Suprapubic skin (tissue), 4 donors: ENCODE measurements at regions not wholly inside any gene's neighbourhood (a gene's known extent, or its start where the extent isn't known, plus 50 kb on each side); places are given as distances from the start of the nearest gene placed in this dataset.

ENCODE experiments used
- DNase-seq, 2 donors: peaks; one replicate each; pipeline ENCODE4 v3.0.0-alpha.2; 2019; ENCODE audit warnings: low spot score in 2 of 2
- H3K27ac ChIP-seq: fragments of 200-600 bp; sonication (generic); one replicate; pipeline ENCODE4 v1.5.1; 2019
- H3K27me3 ChIP-seq: fragments of 200-600 bp; sonication (generic); one replicate; pipeline ENCODE4 v1.5.1; 2019
- H3K36me3 ChIP-seq: fragments of 200-600 bp; sonication (generic); one replicate; pipeline ENCODE4 v1.5.1; 2019
- H3K4me1 ChIP-seq: fragments of 200-600 bp; sonication (generic); one replicate; pipeline ENCODE4 v1.5.1; 2019
- H3K4me3 ChIP-seq: fragments of 200-600 bp; sonication (generic); one replicate; pipeline ENCODE4 v1.5.1; 2019; ENCODE audit warnings: mild to moderate bottlenecking
- H3K9me3 ChIP-seq: fragments of 200-600 bp; sonication (generic); one replicate; pipeline ENCODE4 v1.5.1; 2019
- EP300 ChIP-seq: sonication (generic); formaldehyde crosslinking; IDR thresholded peaks from one replicate; pipeline ENCODE4 v1.6.1; 2017; ENCODE audit warnings: antibody characterized with exemption
- POLR2A ChIP-seq, 2 donors: fragments of 450-650 bp; IDR thresholded peaks; one replicate each; pipeline ENCODE4 v1.6.1; 2017; ENCODE audit warnings: antibody characterized with exemption in 2 of 2, mild to moderate bottlenecking in 2 of 2, moderate library complexity in 2 of 2
- POLR2AphosphoS5 ChIP-seq, 3 donors: sonication (generic); formaldehyde crosslinking; IDR thresholded peaks; one replicate each; pipeline ENCODE4 v1.6.1; 2017; ENCODE audit warnings: antibody characterized with exemption in 3 of 3
- WGBS: methylation state at CpG from one replicate; pipeline ENCODE4 v1.1.5; 2018; 5-methylcytosine and 5-hydroxymethylcytosine counted together
- TF ChIP-seq, protein P1 (sequence below), 2 donors: fragments of 200-600 bp in 1 of 2; fragments of 450-650 bp in 1 of 2; sonication (generic) in 1 of 2; IDR thresholded peaks; one replicate each; pipeline ENCODE4 v1.5.1; 2016 to 2019; ENCODE audit warnings: antibody characterized with exemption in 2 of 2, mild to moderate bottlenecking in 1 of 2, moderate library complexity in 1 of 2

DNA sequence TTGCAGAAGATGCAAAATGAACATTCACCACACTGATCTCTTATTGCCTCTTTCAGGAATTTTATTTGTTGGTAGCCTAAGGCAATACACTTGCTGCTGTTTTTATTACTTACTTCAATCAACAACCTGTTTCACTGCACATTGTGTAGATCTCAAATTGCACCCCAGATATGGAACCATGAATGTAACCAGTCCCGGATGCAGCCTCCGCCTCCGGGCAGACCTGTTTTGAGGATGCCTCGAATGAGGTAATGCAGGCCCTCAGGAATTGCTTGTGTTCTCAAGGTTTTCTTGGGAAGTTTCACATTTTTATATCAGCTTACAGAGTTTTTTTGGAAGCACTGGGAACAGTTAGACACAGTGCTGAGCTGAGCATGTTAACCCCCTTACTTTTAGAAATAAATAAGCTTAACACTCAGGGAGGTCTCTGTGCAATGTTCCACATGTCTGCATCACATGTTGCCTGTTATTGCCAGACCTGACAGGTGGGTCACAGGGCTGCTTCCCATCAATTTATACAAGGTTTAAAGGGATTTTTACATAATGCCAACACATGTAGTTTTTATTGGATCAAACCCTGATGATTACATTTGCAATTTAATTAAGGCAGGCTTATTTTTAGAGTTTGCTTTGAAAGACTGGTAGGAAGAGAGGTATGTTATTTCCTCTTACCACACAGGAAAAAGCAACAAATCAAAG is 193.1 kb upstream of the POM121L12 start:
- Histone ChIP-seq H3K27ac (no peak overlapping the region), H3K9me3 (no peaks in the 10 kb centered on the region), H3K4me1 (no peaks in the 10 kb centered on the region), H3K4me3 (no peak overlapping the region), H3K36me3 (no peaks in the 10 kb centered on the region), H3K27me3 (no peaks in the 10 kb centered on the region)
- 31% methylated on average over 4 of the region's 4 CpGs for WGBS
- TF ChIP-seq POLR2AphosphoS5 (IDR thresholded peaks at IDR 0.05) (no peak), EP300 (no peak), POLR2A (IDR thresholded peaks at IDR 0.05) (no peak)
- DNase-seq, result no peak

DNA sequence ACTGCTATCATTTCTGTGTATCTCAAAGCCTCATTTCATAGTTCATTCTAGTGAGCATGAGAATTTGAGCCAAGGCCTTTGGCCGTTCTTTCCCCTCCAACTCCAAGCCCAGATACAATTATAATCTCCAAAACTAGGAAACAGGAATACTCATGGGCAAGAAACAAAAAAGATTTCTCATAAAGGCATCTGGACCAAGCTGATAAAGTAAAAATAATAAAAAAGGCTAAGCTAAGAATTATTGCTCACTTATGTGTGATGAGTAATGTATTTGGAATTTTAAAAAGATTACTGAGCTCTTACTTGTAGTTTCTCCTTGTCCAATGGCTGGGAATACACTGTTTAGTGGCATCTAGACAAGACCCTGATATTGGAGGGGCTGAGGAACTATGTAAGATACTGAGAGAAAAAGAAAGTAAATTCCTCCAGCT is 196.4 kb upstream of the POM121L12 start:
- whole genome bisulfite sequencing, result 54% methylated on average over 1 of the region's 1 CpG
- DNase-seq, result no peak
- Histone ChIP-seq H3K4me3 (no peak overlapping the region), H3K9me3 (peaks cover 4% of the 10 kb centered on the region), H3K36me3 (no peaks in the 10 kb centered on the region), H3K27ac (no peak overlapping the region), H3K27me3 (no peaks in the 10 kb centered on the region), H3K4me1 (no peaks in the 10 kb centered on the region)
- TF ChIP-seq POLR2AphosphoS5 (IDR thresholded peaks at IDR 0.05) (no peak), POLR2A (IDR thresholded peaks at IDR 0.05) (no peak), EP300 (no peak)
- TF ChIP-seq, protein P1, sequence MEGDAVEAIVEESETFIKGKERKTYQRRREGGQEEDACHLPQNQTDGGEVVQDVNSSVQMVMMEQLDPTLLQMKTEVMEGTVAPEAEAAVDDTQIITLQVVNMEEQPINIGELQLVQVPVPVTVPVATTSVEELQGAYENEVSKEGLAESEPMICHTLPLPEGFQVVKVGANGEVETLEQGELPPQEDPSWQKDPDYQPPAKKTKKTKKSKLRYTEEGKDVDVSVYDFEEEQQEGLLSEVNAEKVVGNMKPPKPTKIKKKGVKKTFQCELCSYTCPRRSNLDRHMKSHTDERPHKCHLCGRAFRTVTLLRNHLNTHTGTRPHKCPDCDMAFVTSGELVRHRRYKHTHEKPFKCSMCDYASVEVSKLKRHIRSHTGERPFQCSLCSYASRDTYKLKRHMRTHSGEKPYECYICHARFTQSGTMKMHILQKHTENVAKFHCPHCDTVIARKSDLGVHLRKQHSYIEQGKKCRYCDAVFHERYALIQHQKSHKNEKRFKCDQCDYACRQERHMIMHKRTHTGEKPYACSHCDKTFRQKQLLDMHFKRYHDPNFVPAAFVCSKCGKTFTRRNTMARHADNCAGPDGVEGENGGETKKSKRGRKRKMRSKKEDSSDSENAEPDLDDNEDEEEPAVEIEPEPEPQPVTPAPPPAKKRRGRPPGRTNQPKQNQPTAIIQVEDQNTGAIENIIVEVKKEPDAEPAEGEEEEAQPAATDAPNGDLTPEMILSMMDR (IDR thresholded peaks at IDR 0.05), result no peak

DNA sequence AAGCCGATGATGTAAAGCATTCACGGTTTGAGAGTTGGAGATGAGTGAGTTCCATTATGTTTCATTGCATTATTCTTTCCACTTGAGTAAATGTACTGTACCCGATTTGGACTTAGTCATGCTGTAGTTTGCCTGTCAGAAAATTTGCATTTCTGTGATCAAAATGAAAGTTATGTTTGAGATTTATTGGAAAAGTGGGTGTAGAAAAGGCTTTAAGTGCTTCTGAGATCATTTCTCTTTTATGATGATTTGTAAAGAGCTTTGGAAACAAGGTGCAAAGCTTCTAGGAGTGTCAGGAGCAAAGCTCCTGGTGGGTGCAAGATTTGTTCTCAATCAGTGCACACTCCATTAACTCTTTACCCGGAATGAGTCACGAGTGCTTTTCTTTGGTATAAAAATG is 204.1 kb upstream of the POM121L12 start:
- Histone ChIP-seq H3K36me3 (no peaks in the 10 kb centered on the region), H3K27me3 (no peaks in the 10 kb centered on the region), H3K4me1 (no peaks in the 10 kb centered on the region), H3K4me3 (no peak overlapping the region), H3K27ac (no peak overlapping the region), H3K9me3 (peaks cover 4% of the 10 kb centered on the region)
- TF ChIP-seq EP300 (no peak), POLR2A (IDR thresholded peaks at IDR 0.05) (no peak), POLR2AphosphoS5 (IDR thresholded peaks at IDR 0.05) (no peak)
- TF ChIP-seq, protein P1 (IDR thresholded peaks at IDR 0.05), result no peak
- DNase-seq, result no peak
- 68% methylated on average over 5 of the region's 5 CpGs for WGBS

DNA sequence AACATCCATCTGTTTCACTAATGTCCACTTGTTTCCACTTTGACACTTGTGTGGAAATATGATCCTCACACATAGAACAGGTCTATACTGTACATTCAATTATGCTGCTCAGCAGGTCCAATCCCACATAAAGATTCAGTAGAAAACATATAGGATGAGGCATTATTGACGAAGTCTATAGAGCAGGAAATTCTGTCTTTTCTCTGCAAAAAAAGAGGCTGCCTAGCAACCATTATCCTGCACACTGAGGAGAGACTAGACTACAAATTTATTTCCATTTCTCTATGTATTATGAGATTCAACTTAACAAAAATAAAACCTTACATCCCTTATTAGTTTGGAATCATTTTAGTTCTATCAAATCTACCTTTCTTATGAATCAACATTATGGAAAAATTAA is 204.6 kb upstream of the POM121L12 start:
- Histone ChIP-seq H3K9me3 (peaks cover 4% of the 10 kb centered on the region), H3K27me3 (no peaks in the 10 kb centered on the region), H3K4me1 (no peaks in the 10 kb centered on the region), H3K4me3 (no peak overlapping the region), H3K27ac (no peak overlapping the region), H3K36me3 (no peaks in the 10 kb centered on the region)
- TF ChIP-seq, protein P1 (IDR thresholded peaks at IDR 0.05), result no peak
- TF ChIP-seq EP300 (no peak), POLR2AphosphoS5 (IDR thresholded peaks at IDR 0.05) (no peak), POLR2A (IDR thresholded peaks at IDR 0.05) (no peak)
- DNase-seq, result no peak
- 78% methylated on average over 1 of the region's 1 CpG for WGBS

DNA sequence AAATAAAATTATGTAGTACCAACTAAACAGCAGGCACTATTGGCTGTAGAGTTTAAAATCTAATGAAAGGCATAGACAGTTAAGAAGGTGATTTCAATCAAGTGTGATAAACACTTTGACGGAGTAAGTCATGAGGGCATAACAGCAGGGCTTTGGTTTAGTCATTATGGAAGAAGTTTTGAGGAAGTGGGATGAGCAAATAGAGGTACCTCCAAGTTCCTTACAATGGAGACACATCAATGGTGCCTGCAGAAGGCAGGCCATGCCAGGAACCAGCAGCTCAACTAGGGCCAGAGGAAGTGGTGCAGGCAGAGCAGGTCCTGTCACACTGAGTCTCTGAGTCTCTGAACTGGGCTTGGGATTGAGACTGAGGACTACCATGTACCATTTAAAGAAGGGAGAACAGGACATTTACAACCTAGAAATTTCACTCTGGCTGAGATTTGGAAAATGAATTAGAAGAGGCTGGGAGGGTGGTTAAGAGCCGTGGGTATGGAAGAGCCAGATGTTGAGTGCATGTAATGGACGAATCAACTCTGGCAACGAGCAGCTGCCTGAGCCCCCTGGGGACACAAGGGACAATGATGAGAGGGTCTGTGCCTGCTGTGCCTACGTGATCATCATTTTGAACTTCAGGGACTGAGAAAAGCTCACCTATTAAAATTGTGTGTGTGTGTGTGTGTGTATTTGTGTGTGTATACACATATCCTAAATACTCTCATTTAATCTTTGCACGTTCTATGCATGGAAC is 208.7 kb upstream of the POM121L12 start:
- Histone ChIP-seq H3K4me1 (no peaks in the 10 kb centered on the region), H3K27me3 (no peaks in the 10 kb centered on the region), H3K9me3 (no peaks in the 10 kb centered on the region), H3K27ac (no peak overlapping the region), H3K36me3 (no peaks in the 10 kb centered on the region), H3K4me3 (no peak overlapping the region)
- no peak for DNase-seq
- 72% methylated on average over 6 of the region's 6 CpGs for WGBS
- no peak for TF ChIP-seq POLR2A (IDR thresholded peaks at IDR 0.05)
- no peak for TF ChIP-seq POLR2AphosphoS5 (IDR thresholded peaks at IDR 0.05)
- TF ChIP-seq, protein P1 (IDR thresholded peaks at IDR 0.05), result no peak
- TF ChIP-seq EP300, result no peak
